ENCODE measurements at regions not wholly inside any gene's neighbourhood (a gene's known extent, or its start where the extent isn't known, plus 50 kb on each side); places are given as distances from the start of the nearest gene placed in this dataset.

DNA sequence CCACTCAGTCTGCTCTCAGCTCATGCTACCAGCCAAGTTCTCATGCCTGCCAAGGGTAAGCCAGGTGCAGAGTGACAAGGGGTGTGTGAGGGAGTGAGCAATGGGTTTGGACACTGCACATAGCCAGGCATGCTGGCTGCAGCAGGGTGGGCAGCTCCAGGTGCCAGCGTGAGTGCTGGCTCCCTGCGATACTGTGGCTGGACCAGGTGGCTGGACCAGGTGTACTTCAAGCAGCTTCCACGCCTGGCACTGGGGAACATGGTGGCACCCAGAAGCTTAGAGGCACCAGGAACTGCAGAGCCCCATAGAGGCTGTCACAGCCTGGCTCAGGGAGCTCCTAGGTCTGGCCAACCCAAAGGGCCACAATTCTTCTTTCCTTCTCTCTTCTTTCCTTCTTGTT is 234.9 kb upstream of the GIMD1 start:
- no peak for TF ChIP-seq CTCF (IDR thresholded peaks at IDR 0.05; ENCODE audit: insufficient read depth in 1 of 2, low read depth in 1 of 2, low read length in 1 of 2, severe bottlenecking in 1 of 2, unreplicated experiment in 1 of 2)
- peaks cover 22% of the 10 kb centered on the region for H3K9me3 ChIP-seq
- intact Hi-C loops (cut with micrococcal nuclease; ENCODE audit: unreplicated experiment) = loop anchor here (10.0 kb wide), 1 partner anchor 339 kb away; no protein-coding TSS in a partner anchor
- Mint-ChIP-seq H3K9me3 (ENCODE audit: unreplicated experiment) (no peaks in the 10 kb centered on the region), H3K4me3 (ENCODE audit: unreplicated experiment) (no peak overlapping the region), H3K4me1 (ENCODE audit: low read depth, unreplicated experiment) (peaks cover 6% of the 10 kb centered on the region), H3K27me3 (ENCODE audit: insufficient read depth, unreplicated experiment) (no peaks in the 10 kb centered on the region), H3K36me3 (ENCODE audit: insufficient read depth, unreplicated experiment) (peaks cover 7% of the 10 kb centered on the region), H3K27ac (ENCODE audit: unreplicated experiment) (no peak overlapping the region)
- BruUV-seq (replicated peaks) = no TSS peak
- DNase-seq = no peak
- peaks cover 32% of the 10 kb centered on the region for H3K4me1 ChIP-seq
- no peaks in the 10 kb centered on the region for H3K27me3 ChIP-seq (replicated peaks; ENCODE audit: control insufficient read depth, insufficient read depth, low read length)
- ChIA-PET CTCF (no interaction called here), POLR2A (no interaction called here)
- no peaks in the 10 kb centered on the region for H3K36me3 ChIP-seq (ENCODE audit: control insufficient read depth, insufficient read depth, low read length)
- H3K4me3 ChIP-seq (ENCODE audit: low read depth, low read length) = no peak overlapping the region

DNA sequence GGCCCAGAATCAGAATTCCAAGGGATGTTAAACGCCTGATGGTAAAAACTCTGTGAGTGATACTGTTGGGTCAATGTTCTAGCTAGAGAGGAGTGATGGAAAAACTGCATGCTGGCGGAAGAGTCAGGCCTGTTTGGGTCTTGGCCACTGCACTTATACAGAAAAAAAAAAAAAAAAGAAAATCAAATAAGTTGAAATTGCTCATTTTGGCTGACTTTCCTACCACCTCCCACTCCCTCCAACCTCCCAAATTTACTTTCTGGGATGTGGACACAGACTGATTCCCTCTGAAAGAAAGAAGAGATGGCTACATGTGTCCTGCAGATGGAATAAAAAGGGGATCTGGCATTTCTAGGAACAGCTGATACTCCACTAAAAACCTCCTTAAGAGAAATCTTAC is 234.1 kb upstream of the GIMD1 start:
- Mint-ChIP-seq H3K27me3 (ENCODE audit: insufficient read depth, unreplicated experiment) (no peaks in the 10 kb centered on the region), H3K4me1 (ENCODE audit: low read depth, unreplicated experiment) (peaks cover 6% of the 10 kb centered on the region), H3K27ac (ENCODE audit: unreplicated experiment) (no peak overlapping the region), H3K4me3 (ENCODE audit: unreplicated experiment) (no peak overlapping the region), H3K9me3 (ENCODE audit: unreplicated experiment) (no peaks in the 10 kb centered on the region), H3K36me3 (ENCODE audit: insufficient read depth, unreplicated experiment) (peaks cover 7% of the 10 kb centered on the region)
- no peaks in the 10 kb centered on the region for H3K27me3 ChIP-seq (replicated peaks; ENCODE audit: control insufficient read depth, insufficient read depth, low read length)
- CTCF ChIA-PET = no interaction called here
- TF ChIP-seq CTCF (IDR thresholded peaks at IDR 0.05; ENCODE audit: insufficient read depth in 1 of 2, low read depth in 1 of 2, low read length in 1 of 2, severe bottlenecking in 1 of 2, unreplicated experiment in 1 of 2) = no peak
- intact Hi-C loops (cut with micrococcal nuclease; ENCODE audit: unreplicated experiment) = loop anchor here (10.0 kb wide), 1 partner anchor 338 kb away; no protein-coding TSS in a partner anchor
- POLR2A ChIA-PET = no interaction called here
- no peaks in the 10 kb centered on the region for H3K36me3 ChIP-seq (ENCODE audit: control insufficient read depth, insufficient read depth, low read length)
- peaks cover 35% of the 10 kb centered on the region for H3K4me1 ChIP-seq
- peaks cover 22% of the 10 kb centered on the region for H3K9me3 ChIP-seq
- no TSS peak for BruUV-seq (replicated peaks)
- H3K4me3 ChIP-seq (ENCODE audit: low read depth, low read length) = no peak overlapping the region
- DNase-seq = no peak

DNA sequence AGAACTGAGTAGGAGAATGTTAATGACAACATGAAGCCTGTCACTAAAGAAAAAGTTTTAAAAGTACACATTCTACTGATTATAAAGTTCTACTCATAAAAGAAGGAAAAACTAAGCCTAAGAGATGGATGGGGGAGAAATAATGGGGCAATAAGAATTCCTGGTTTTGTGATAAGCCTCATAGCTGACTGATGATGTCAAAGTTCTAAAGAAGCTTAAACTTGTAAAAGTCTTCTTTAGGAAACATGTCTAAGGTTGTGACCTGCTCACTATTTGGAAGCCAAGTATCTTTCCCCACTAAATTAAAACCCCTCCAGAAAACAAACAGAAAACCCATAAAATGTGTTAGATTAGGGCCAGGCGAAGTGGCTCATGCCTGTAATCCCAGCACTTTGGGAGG is 232.9 kb upstream of the GIMD1 start:
- ChIA-PET CTCF (interaction anchor here (0.8 kb wide), 1 partner anchor 335 kb away, joined by 3 read pairs; no protein-coding TSS in a partner anchor), POLR2A (interaction anchor here (1.0 kb wide), 1 partner anchor 190 kb away, joined by 5 read pairs; no protein-coding TSS in a partner anchor)
- peak in 1 of 2 experiments; percentile 35 for DNase-seq
- Histone ChIP-seq H3K9me3 (peaks cover 22% of the 10 kb centered on the region), H3K27me3 (replicated peaks; ENCODE audit: control insufficient read depth, insufficient read depth, low read length) (no peaks in the 10 kb centered on the region), H3K4me3 (ENCODE audit: low read depth, low read length) (no peak overlapping the region), H3K36me3 (ENCODE audit: control insufficient read depth, insufficient read depth, low read length) (no peaks in the 10 kb centered on the region), H3K4me1 (peaks cover 35% of the 10 kb centered on the region)
- TF ChIP-seq CTCF (IDR thresholded peaks at IDR 0.05; ENCODE audit: insufficient read depth in 1 of 2, low read depth in 1 of 2, low read length in 1 of 2, severe bottlenecking in 1 of 2, unreplicated experiment in 1 of 2) = no peak
- Mint-ChIP-seq H3K36me3 (ENCODE audit: insufficient read depth, unreplicated experiment) (peaks cover 7% of the 10 kb centered on the region), H3K9me3 (ENCODE audit: unreplicated experiment) (no peaks in the 10 kb centered on the region), H3K27ac (ENCODE audit: unreplicated experiment) (peak overlapping the region; percentile 67), H3K27me3 (ENCODE audit: insufficient read depth, unreplicated experiment) (no peaks in the 10 kb centered on the region), H3K4me3 (ENCODE audit: unreplicated experiment) (peak overlapping the region; percentile 9), H3K4me1 (ENCODE audit: low read depth, unreplicated experiment) (peaks cover 6% of the 10 kb centered on the region)
- intact Hi-C loops (cut with micrococcal nuclease; ENCODE audit: unreplicated experiment) = loop anchor here (1.0 to 10.0 kb wide), 3 partner anchors 189 to 337 kb away; no protein-coding TSS in a partner anchor
- no TSS peak for BruUV-seq (replicated peaks)

All from Caco-2 (cell line).